T-helper 2 cell treated with Interferon-gamma antibody and Interleukin-4, amounts not matched to agents 100 ng/mL and 5 ng/mL, for 36 hours (primary cell): ENCODE measurements at regions not wholly inside any gene's neighbourhood (a gene's known extent, or its start where the extent isn't known, plus 50 kb on each side); places are given as distances from the start of the nearest gene placed in this dataset.
"Not testable (repeated sequence)": the region's sequence is repeated elsewhere in the genome, so short reads cannot be mapped to it uniquely, and the experiment has no call there.

Source experiments
- intact Hi-C: fragments of 100-400 bp; cut with micrococcal nuclease; formaldehyde crosslinking; loops from one replicate; pipeline ENCODE4 v1.15.1; 2023

DNA sequence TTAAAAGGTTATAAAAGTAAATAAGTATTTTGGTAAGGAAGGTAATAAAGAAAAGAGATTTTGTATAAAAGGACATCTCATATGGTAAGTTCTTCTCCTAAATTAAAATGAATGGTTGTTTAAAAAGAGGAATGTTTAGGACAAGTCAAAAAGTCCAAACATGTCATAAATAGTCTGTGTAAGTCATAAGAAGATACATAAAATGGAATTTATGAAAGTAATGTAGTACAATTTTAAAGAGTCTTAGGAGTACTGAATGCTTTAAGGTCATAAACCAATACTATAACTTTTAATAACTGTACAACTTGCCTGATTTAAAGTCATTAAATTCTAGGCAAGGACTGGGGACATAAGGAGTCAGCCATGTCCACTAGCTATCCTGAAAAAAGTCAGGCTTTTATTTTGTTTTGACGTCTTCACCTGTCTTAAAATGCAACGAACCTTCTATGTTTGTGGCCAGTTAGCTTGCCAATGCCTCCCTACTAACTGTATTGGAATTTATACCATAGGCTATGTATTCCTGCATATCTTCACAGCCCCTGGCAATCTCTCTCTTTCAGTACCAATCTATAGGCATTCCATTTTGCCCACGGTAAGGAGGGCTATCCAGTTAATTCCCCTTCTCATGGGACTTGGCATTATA lies 312.3 kb upstream of the LRRTM4 start:
- intact Hi-C loops: no loop called here

DNA sequence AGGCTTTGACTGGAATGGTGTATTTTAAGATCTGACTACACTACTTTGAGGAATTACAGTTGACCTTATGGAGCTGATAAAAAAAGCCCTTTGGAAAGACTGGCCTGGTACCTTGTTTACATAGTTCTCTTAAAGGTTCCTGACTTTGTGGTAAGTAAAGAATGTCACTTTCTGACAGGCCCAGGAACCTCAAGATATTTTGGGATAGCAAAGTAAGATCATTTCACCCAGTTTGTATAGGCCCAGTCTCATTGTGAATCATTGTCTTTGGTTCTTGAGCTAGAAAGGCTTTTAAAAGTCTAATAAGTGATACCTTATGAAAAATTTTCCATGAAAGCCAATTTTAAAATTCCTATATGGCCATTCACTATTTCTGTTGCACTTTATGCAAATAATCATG lies 316.3 kb upstream of the LRRTM4 start:
- intact Hi-C loops: no loop called here

- intact Hi-C loops: no loop called here
These were observed 316.9 kb upstream of the LRRTM4 start for GRCh38 chr2:77839102-77839501.

DNA sequence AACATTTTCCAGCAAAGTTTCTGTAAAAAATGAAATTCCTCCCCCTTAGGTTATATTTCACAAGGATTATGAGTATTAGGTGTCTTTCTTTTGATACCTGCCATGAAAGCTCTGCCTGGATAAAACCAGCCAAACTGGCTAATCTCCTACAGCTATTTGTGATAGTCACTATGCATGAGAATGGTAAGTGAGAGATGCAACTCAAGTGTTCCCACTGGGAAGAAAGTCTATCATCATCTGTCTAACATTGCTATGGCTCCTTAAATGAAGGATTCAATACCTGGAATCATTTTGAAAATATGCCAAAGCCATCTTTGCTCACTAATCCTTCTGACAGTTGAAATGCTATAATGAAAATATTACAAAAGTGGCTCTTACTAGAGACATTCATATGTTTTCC lies 339.9 kb upstream of the LRRTM4 start:
- intact Hi-C loops: no loop called here

- intact Hi-C loops: no loop called here
These were observed 342.2 kb upstream of the LRRTM4 start for GRCh38 chr2:77864426-77864825.

DNA sequence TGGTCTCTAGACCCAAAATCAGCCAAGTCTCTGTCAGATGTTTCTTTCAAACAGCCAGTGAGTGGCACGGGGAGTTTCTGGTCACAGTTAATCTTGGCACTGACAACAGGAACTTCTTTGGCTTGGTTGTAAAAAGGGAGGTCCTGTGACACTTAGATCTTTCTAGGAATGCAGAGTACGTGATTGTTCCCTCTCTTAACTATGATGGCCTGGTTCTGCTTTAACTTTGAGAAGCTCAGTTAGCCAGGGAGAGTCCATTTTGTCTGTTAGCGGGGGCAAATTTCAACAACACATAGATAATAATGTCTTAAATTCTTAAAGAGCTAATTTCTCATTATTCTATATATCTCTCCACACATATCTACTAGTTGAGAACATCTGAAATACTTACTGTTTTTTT lies 344.5 kb upstream of the LRRTM4 start:
- intact Hi-C loops: no loop called here

GRCh38 chr2:77867146-77867545 lies 345.0 kb upstream of the LRRTM4 start:
- intact Hi-C loops: no loop called here

- intact Hi-C loops: no loop called here
These were observed 351.3 kb upstream of the LRRTM4 start for GRCh38 chr2:77873506-77873905.

DNA sequence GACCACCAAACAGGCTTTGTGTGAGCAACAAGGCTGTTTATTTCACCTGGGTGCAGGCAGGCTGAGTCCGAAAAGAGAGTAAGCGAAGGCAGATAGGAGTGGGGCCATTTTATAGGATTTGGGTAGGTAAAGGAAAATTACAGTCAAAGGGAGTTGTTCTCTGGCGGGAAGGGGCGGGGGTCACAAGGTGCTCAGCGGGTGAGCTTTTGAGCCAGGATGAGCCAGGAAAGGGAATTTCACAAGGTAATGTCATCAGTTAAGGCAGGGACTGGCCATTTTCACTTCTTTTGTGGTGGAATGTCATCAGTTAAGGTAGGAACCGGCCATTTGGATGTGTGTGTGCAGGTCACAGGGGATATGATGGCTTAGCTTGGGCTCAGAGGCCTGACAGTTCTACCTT lies 378.0 kb upstream of the LRRTM4 start:
- intact Hi-C loops: not testable (repeated sequence)

- intact Hi-C loops: no loop called here
These were observed 388.0 kb upstream of the LRRTM4 start for GRCh38 chr2:77910136-77910535.

DNA sequence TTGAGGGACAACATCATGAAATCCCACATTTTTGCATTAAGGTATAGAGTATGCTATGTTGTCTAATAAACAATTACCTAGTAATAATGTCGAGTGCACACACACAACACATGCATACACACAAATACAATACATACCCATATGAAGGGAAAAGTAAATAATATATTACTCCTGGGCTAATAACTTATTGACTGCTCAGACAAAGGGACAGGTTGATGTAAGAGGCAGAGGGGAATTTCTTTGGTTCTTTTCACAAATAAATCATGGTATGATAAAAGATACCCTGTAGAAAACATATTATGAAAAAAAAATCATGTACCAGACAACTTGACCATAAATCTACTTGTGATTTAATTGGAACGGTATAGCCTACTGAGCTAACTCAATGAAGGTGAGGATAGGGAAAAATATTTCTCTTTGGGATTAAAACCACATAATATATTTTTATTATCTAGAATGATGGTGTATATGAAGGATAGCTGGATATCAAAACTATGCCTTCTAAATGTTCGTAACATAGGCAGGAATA lies 398.7 kb upstream of the LRRTM4 start:
- intact Hi-C loops: no loop called here

DNA sequence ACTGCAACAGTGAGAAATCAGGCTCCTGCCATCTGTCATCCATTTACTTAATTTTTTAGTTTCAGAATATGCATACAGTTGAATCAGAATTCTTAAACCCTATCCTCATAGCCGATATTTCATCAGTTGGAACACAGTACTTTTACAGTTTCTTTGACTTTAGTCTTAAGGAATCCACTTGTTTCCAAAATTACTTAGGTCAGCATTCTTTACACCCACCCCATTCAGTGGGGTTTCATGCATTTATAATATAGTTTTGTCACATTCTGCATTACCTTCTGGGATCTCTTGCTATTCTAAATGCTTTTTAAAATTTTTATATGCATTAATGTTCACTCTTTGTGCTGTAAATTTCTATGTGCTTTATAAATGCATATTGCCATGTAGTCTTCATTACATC lies 400.4 kb upstream of the LRRTM4 start:
- intact Hi-C loops: no loop called here

- intact Hi-C loops: no loop called here
These were observed 415.2 kb upstream of the LRRTM4 start for GRCh38 chr2:77937366-77937765.

DNA sequence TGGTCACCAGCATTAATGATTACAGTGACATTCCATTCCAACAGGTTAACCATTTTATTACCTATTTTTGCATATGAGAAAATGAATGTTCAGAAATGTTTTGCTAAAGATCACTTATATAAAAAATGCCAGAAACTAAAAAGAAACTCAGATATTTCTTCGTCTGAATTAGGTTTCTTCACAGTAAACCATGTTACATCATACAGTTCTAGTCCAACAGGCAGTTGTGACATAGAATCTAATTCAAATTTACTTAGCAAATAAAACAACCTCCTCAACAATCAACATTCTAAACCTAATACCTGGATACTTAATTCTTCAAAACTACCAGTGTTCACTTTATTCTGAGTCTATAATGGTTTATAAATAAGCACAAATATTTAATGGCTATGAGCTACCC lies 416.3 kb upstream of the LRRTM4 start:
- intact Hi-C loops: no loop called here

GRCh38 chr2:77939370-77939769 lies 417.2 kb upstream of the LRRTM4 start:
- intact Hi-C loops: no loop called here

DNA sequence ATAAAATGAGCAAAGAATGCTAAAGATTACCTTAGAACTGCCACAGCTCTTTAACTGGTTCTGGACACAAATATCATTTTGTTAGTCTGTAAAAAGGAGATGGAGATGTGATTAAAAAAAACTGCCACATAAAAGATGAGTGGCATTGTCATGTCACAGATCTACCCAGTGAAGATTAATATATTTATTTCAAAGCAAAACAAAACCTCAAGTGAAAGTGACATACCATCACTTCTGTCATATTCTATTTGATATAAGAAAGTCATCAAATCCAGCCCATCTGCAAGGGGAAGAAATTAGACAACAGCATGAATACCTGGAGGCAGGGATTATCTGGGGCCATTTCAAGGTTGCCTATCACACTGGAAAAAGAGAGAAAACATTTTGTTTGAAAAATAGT lies 417.6 kb upstream of the LRRTM4 start:
- intact Hi-C loops: no loop called here

DNA sequence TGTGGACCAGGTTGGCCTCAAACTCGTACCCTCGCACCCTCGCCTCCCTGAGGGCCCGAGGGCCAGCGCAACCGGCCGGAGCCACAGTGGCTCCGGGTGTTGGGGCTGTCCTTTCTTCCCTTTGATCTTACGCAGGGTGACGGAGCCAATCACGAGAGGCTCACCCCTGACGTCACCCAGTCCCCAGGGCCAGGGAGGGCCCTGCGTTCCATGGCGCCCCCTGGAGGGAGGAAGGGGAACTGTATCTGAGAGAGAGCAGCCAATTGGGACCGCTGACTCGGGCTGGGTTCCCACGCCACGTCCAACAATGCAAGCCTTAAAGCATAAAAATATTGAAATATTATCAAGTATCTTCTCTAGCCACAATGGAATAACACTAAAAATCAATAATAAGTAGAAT lies 432.8 kb upstream of the LRRTM4 start:
- intact Hi-C loops: no loop called here

DNA sequence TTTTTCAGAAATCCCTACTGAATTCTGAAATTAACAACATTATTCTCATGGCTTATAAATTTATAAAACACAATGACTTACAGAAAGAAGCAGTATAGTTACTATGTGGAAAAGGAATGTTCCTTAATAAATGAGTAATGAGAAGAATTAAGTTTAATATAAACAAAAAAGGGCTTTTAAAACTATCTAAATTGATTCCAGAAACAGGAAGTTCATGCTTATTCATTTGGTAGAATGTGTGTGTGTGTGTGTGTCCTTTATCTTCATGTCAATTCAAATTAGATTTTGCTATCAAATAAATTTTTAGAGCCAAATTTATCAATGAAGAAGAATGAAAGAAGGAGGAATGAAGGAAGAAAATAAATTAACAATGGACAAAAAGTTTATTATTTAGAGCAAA lies 440.8 kb upstream of the LRRTM4 start:
- intact Hi-C loops: no loop called here

DNA sequence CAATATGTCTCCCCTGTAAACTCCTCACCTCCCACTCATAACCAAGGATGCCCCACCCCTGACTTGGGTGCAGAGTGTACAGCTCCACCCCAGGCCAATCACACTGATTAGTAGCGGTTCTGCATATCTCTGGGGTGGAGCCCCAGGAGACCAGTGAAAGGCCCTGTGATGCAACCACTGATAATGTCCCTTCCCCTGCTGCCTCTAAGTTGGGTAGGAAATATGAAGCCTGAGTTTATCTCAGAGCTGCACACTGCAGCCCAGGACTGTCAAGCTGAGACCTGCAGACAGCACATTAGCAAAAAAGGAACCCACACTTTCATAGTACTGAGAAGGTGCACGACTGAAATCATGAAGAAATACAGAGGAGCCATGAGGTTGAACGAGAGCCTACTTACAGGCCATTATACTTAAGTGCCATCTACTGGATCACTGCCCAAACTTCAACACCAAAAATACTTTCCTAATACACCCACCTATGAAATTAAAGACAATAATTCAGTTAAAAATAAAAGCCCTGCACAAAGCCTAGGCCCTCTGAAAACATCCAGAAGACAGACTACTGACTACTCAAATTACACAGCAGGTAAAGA lies 455.4 kb upstream of the LRRTM4 start:
- intact Hi-C loops: no loop called here

DNA sequence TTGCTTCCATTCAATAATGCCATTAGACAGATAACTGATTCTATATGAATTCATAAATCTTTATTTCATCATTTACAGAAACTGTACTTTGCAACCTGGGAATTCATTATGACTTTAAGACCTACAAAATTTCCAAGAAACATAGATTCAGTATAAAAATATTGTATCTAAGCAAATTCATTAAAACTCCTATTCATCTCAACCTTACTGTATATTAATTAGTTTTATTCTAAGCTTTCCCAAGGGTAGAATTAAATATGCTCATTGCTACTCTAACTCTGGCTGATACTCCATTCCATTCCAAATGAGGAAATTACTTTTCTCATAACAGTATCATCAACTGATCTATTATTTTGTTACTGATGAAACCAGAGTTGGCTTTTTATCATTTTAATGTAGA lies 473.0 kb upstream of the LRRTM4 start:
- intact Hi-C loops: no loop called here

DNA sequence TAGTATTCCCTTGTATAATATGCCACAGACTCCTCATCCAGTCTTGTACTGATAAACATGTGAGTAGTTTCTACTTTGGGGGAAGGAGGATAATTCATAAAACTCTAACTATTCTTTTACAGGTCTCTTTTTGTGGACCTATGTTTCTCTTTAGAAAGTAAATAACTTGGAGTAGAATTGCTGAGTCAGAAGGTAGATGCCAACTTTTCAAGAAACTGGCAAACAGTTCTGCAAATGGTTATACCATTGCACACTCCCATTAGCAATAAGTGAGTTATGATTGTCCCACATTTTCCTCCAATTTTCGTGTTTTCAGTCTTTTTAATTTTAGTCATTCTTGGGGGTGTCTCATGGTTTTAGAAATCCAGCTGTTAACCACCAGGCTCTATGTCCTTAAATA lies 477.2 kb upstream of the LRRTM4 start:
- intact Hi-C loops: no loop called here

GRCh38 chr2:78009289-78009688 lies 487.1 kb upstream of the LRRTM4 start:
- intact Hi-C loops: no loop called here

- intact Hi-C loops: no loop called here
These were observed 489.1 kb upstream of the LRRTM4 start for GRCh38 chr2:78011251-78011650.
